ENCODE measurements at regions not wholly inside any gene's neighbourhood (a gene's known extent, or its start where the extent isn't known, plus 50 kb on each side); places are given as distances from the start of the nearest gene placed in this dataset.

DNA sequence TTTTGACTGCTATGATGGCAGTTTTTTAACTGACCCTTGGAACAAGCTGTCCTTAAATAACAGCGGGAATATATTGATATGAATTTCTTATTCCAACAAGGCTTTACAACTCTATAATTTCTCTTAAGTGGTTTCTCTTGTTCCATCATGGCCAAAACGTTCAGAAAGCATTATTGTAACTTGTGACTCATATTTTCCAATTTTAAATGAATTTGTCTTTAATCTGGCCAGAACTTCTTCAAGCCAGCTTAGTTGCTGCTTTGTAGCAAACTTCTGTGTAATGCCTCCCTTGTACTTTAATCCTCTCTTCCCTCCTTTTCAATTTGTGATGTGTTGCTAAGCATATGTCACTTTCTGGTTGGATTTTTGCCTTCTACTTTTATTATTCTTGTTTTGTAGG, 271.9 kb downstream of the KIF20B start:
- H3K27ac Mint-ChIP-seq: no peak overlapping the region
- no peak for DNase-seq (ENCODE audit: extremely low spot score, unreplicated experiment)
- no peaks in the 10 kb centered on the region for H3K4me1 Mint-ChIP-seq (ENCODE audit: unreplicated experiment)
- H3K36me3 Mint-ChIP-seq: no peaks in the 10 kb centered on the region
- H3K27me3 Mint-ChIP-seq: peaks cover 4% of the 10 kb centered on the region
- H3K9me3 Mint-ChIP-seq: no peaks in the 10 kb centered on the region
- TF ChIP-seq, protein P1, sequence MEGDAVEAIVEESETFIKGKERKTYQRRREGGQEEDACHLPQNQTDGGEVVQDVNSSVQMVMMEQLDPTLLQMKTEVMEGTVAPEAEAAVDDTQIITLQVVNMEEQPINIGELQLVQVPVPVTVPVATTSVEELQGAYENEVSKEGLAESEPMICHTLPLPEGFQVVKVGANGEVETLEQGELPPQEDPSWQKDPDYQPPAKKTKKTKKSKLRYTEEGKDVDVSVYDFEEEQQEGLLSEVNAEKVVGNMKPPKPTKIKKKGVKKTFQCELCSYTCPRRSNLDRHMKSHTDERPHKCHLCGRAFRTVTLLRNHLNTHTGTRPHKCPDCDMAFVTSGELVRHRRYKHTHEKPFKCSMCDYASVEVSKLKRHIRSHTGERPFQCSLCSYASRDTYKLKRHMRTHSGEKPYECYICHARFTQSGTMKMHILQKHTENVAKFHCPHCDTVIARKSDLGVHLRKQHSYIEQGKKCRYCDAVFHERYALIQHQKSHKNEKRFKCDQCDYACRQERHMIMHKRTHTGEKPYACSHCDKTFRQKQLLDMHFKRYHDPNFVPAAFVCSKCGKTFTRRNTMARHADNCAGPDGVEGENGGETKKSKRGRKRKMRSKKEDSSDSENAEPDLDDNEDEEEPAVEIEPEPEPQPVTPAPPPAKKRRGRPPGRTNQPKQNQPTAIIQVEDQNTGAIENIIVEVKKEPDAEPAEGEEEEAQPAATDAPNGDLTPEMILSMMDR (conservative IDR thresholded peaks at IDR 0.05): no peak
- H3K4me3 Mint-ChIP-seq: no peak overlapping the region

DNA sequence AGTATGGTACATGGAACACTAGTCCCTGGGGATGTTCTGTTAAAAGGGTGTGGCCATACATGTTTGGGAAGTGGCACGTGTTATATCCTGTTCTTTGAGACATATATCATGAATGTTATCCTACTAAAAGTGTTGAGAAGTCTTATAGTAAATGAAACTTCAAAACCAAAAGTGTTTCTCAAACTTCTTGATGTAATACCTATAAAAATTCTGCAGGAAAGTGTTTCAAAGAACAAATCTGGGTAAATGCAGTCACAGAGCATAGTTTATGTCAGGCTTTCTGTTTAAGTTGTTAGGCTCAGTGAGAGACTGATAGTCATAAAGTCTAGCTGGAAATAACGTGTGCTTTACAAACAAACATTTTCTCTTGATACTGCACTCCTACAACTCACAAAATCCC, 273.7 kb downstream of the KIF20B start:
- peaks cover 6% of the 10 kb centered on the region for H3K27me3 Mint-ChIP-seq
- no peaks in the 10 kb centered on the region for H3K36me3 Mint-ChIP-seq

DNA sequence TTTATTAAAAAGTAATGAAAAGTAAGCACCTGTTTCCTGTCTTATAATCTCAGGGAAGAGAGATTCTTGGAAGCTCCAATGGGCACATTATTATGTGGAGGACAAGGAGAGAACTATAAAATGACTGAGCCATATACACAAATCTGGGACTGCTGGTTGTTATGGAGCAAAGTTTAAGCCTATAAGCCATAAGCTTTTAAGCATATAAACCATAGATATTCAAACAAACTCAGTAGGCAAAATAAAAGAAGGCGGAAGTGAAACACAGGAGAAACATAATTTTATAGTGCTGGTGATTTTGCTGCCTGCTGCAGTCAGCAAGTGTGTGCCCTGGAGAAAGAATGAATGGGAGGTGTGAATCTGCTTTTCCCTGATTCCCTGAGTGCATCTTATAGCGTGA, 274.4 kb downstream of the KIF20B start:
- Mint-ChIP-seq H3K4me3 (no peak overlapping the region), H3K4me1 (ENCODE audit: unreplicated experiment) (no peaks in the 10 kb centered on the region), H3K27me3 (peaks cover 6% of the 10 kb centered on the region), H3K27ac (no peak overlapping the region), H3K36me3 (no peaks in the 10 kb centered on the region), H3K9me3 (no peaks in the 10 kb centered on the region)
- no peak for DNase-seq (ENCODE audit: extremely low spot score, unreplicated experiment)
- TF ChIP-seq, protein P1 (conservative IDR thresholded peaks at IDR 0.05): no peak

More for the DNA sequence above, 273.7 kb downstream of the KIF20B start:
- no peaks in the 10 kb centered on the region for H3K9me3 Mint-ChIP-seq
- no peak overlapping the region for H3K4me3 Mint-ChIP-seq
- TF ChIP-seq, protein P1 (conservative IDR thresholded peaks at IDR 0.05): no peak
- no peak for DNase-seq (ENCODE audit: extremely low spot score, unreplicated experiment)
- no peaks in the 10 kb centered on the region for H3K4me1 Mint-ChIP-seq (ENCODE audit: unreplicated experiment)
- H3K27ac Mint-ChIP-seq: no peak overlapping the region

- no peak for DNase-seq (ENCODE audit: extremely low spot score, unreplicated experiment)
- Mint-ChIP-seq H3K9me3 (no peaks in the 10 kb centered on the region), H3K27ac (no peak overlapping the region), H3K36me3 (no peaks in the 10 kb centered on the region), H3K4me3 (no peak overlapping the region), H3K4me1 (ENCODE audit: unreplicated experiment) (no peaks in the 10 kb centered on the region), H3K27me3 (peaks cover 9% of the 10 kb centered on the region)
- TF ChIP-seq, protein P1 (conservative IDR thresholded peaks at IDR 0.05): no peak
Measured at GRCh38 chr10:89978081-89978480, 276.7 kb downstream of the KIF20B start.

- Mint-ChIP-seq H3K9me3 (no peaks in the 10 kb centered on the region), H3K4me3 (no peak overlapping the region), H3K27ac (no peak overlapping the region), H3K27me3 (peaks cover 9% of the 10 kb centered on the region), H3K36me3 (no peaks in the 10 kb centered on the region), H3K4me1 (ENCODE audit: unreplicated experiment) (no peaks in the 10 kb centered on the region)
- TF ChIP-seq, protein P1 (conservative IDR thresholded peaks at IDR 0.05): no peak
- DNase-seq (ENCODE audit: extremely low spot score, unreplicated experiment): no peak
Measured at GRCh38 chr10:89979726-89980125, 278.3 kb downstream of the KIF20B start.

DNA sequence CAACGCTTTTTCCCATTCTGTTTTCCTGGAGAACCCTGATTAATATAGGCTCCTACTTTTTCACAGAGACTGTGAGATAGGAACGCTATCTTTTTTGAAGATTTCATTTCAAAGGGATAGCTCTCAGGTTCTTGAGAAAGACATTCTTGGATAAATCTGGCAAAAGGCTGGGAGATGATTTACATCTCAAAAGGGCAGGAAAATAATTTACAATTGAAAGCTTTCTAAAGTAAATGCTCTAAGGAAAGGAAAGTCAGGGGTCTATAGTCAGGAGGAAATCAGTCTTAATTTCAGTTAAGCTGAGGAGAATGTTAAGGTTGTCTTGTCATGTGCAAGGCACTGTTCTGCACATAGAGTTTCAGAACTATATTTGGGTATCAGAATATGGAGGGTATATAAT, 278.8 kb downstream of the KIF20B start:
- no peak for DNase-seq (ENCODE audit: extremely low spot score, unreplicated experiment)
- Mint-ChIP-seq H3K27ac (no peak overlapping the region), H3K27me3 (peaks cover 9% of the 10 kb centered on the region), H3K9me3 (no peaks in the 10 kb centered on the region), H3K4me1 (ENCODE audit: unreplicated experiment) (no peaks in the 10 kb centered on the region), H3K36me3 (no peaks in the 10 kb centered on the region), H3K4me3 (no peak overlapping the region)
- TF ChIP-seq, protein P1 (conservative IDR thresholded peaks at IDR 0.05): no peak

Measured in type B pancreatic cell (in vitro differentiated cells).